CD4-positive, alpha-beta T cell treated with Interleukin-2 at 100 ng/mL for 4 hours (primary cell): ENCODE measurements at regions not wholly inside any gene's neighbourhood (a gene's known extent, or its start where the extent isn't known, plus 50 kb on each side); places are given as distances from the start of the nearest gene placed in this dataset.
A peak's percentile ranks its signal among the peaks of the same experiment; 100 is the strongest.
"Not testable (repeated sequence)": the region's sequence is repeated elsewhere in the genome, so short reads cannot be mapped to it uniquely, and the experiment has no call there.

ENCODE experiments used
- DNase-seq: peaks from one replicate; pipeline ENCODE4 v3.0.0-alpha.2; 2020; ENCODE audit warnings: low spot score

- DNase-seq: no peak
Measured at GRCh38 chr20:4434681-4435080, 185.6 kb upstream of the ADRA1D start.

- no peak for DNase-seq
Measured at GRCh38 chr20:4431446-4431845, 182.4 kb upstream of the ADRA1D start.

GRCh38 chr20:4430826-4431225 lies 181.7 kb upstream of the ADRA1D start:
- not testable (repeated sequence) for DNase-seq

GRCh38 chr20:4427940-4428586 lies 179.0 kb upstream of the ADRA1D start:
- DNase-seq: no peak

- no peak for DNase-seq
Measured at GRCh38 chr20:4418141-4418540, 169.1 kb upstream of the ADRA1D start.

- DNase-seq: no peak
Measured at GRCh38 chr20:4415281-4415680, 166.2 kb upstream of the ADRA1D start.

- DNase-seq: no peak
Measured at GRCh38 chr20:4413314-4414049, 164.4 kb upstream of the ADRA1D start.

- DNase-seq: no peak
Measured at GRCh38 chr20:4412216-4412615, 163.1 kb upstream of the ADRA1D start.

GRCh38 chr20:4411744-4412143 lies 162.7 kb upstream of the ADRA1D start:
- no peak for DNase-seq

GRCh38 chr20:4406627-4407026 lies 157.5 kb upstream of the ADRA1D start:
- no peak for DNase-seq

- no peak for DNase-seq
Measured at GRCh38 chr20:4401601-4402000, 152.5 kb upstream of the ADRA1D start.

- DNase-seq: no peak
Measured at GRCh38 chr20:4384961-4385360, 135.9 kb upstream of the ADRA1D start.

GRCh38 chr20:4383961-4384360 lies 134.9 kb upstream of the ADRA1D start:
- DNase-seq: no peak

GRCh38 chr20:4375881-4376280 lies 126.8 kb upstream of the ADRA1D start:
- no peak for DNase-seq

- no peak for DNase-seq
Measured at GRCh38 chr20:4373454-4373853, 124.4 kb upstream of the ADRA1D start.

GRCh38 chr20:4371623-4372251 lies 122.7 kb upstream of the ADRA1D start:
- no peak for DNase-seq

GRCh38 chr20:4370851-4371250 lies 121.8 kb upstream of the ADRA1D start:
- no peak for DNase-seq

GRCh38 chr20:4369798-4370124 lies 120.7 kb upstream of the ADRA1D start:
- DNase-seq: peak; percentile 8

- DNase-seq: no peak
Measured at GRCh38 chr20:4369119-4369797, 120.2 kb upstream of the ADRA1D start.

GRCh38 chr20:4366076-4366475 lies 117.0 kb upstream of the ADRA1D start:
- DNase-seq: no peak

- DNase-seq: no peak
Measured at GRCh38 chr20:4358552-4358951, 109.5 kb upstream of the ADRA1D start.

GRCh38 chr20:4352348-4352747 lies 103.3 kb upstream of the ADRA1D start:
- DNase-seq: no peak

- DNase-seq: no peak
Measured at GRCh38 chr20:4350096-4350495, 101.0 kb upstream of the ADRA1D start.
